HG03571 (cell line): ENCODE measurements at regions not wholly inside any gene's neighbourhood (a gene's known extent, or its start where the extent isn't known, plus 50 kb on each side); places are given as distances from the start of the nearest gene placed in this dataset.
"Not testable (repeated sequence)": the region's sequence is repeated elsewhere in the genome, so short reads cannot be mapped to it uniquely, and the experiment has no call there.

Experiments used
- ATAC-seq: cut with Tn5 transposase; IDR thresholded peaks from one replicate; pipeline ENCODE4 v1.9.1; 2021; ENCODE audit not compliant: unreplicated experiment

DNA sequence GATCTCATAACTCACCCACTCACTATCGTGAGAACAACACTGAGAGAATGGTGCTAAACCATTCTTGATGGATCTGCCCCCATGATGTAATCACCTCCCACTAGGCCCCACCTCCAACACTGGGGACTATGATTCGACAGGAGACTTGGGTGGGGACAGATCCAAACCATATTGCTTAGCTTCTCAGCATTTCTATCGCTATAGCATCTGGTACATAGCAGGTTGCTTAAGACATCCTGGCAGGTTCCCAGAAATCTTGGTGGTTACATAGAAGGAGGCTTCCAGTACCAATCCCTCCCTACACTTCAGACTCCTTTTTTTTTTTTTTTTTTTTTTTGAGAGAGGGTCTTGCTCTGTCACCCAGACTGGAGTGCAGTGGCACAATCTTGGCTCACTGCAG is 487.8 kb downstream of the EDEM1 start:
- ATAC-seq: no peak

- no peak for ATAC-seq
These were observed 490.0 kb downstream of the EDEM1 start for GRCh38 chr3:5677555-5677954.

GRCh38 chr3:5678248-5678647 is 490.7 kb downstream of the EDEM1 start:
- ATAC-seq: no peak

- ATAC-seq: no peak
These were observed 491.3 kb downstream of the EDEM1 start for GRCh38 chr3:5678844-5679243.

DNA sequence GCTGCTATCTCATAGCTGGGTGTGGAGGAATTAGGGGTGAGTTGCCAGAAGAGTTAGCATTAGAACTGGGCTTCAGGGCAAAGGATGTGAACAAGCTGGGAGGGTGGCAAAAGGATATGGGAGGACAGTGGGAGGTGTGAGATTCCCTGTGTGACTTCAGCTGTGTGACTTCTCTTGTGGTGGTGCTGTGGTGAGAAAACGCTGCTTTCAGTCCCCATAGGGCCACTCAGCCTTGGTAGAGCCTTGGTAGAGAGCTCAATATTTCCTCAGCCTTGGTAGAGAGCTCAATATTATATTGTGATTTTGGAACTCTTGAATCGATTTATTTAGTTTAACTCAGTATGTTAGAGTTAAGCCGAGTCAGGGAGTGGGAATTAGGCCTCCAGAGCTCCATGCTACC is 499.7 kb downstream of the EDEM1 start:
- ATAC-seq: no peak

DNA sequence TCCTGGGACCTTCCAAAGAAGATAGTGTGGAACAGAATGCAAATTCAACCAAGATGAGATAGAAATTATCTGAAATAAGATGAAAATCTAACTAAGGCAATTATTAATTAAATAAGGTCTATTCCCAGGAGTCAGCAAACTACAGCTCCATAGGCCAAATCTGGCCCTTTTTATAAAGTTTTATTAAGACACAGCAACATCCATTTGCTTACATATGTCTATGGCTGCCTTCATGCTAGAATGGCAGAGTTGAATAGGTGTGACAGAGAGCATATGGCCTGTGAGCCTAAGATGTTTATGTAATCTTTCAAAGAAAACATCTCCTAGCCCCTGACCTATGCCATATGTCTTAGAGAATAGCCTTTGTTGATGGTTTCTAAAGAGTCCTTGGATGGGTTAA is 503.0 kb downstream of the EDEM1 start:
- ATAC-seq: no peak

GRCh38 chr3:5690904-5691532 is 503.5 kb downstream of the EDEM1 start:
- no peak for ATAC-seq

DNA sequence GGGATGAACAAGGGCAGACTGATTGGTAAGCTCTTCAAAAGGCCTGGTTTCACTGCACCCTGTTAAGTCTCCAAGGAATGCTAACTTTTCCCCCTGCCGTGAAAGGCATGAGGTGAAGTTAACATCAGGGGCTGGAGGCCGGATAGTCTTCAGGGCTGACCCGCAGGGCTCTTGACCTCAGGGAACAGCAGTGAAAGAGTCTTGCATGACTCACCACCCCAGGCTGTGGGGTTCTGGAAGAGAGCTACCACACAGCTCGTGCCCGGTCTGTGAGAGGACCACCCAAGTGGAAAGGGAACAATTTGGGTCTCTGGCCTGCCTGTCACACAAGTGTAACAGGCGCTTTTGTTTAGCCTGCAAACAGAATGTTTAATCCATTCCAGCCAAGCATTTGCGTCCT is 504.9 kb downstream of the EDEM1 start:
- no peak for ATAC-seq

DNA sequence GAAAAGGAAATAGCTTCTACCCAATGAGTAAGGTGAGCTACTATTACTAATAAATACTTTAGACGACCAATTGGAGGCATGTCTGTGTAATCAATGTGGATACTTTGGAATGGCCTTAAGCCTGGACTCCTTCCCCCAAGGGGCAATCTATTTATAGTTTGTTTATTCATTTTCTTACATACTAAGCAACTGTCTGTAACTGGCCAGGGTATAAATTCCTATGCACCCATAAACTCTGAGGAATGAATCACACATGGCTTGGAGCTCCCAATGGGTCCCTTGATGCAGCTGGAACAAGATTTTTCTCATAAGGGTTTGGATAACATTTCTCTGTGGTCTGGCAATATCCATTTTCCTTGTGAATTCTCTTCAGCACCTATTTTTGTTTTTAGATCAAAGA is 506.8 kb downstream of the EDEM1 start:
- no peak for ATAC-seq

- no peak for ATAC-seq
These were observed 511.3 kb downstream of the EDEM1 start for GRCh38 chr3:5698851-5699250.

- no peak for ATAC-seq
These were observed 511.8 kb downstream of the EDEM1 start for GRCh38 chr3:5699313-5699712.

- no peak for ATAC-seq
These were observed 512.3 kb downstream of the EDEM1 start for GRCh38 chr3:5699811-5700210.

- not testable (repeated sequence) for ATAC-seq
These were observed 513.5 kb downstream of the EDEM1 start for GRCh38 chr3:5701005-5701404.

DNA sequence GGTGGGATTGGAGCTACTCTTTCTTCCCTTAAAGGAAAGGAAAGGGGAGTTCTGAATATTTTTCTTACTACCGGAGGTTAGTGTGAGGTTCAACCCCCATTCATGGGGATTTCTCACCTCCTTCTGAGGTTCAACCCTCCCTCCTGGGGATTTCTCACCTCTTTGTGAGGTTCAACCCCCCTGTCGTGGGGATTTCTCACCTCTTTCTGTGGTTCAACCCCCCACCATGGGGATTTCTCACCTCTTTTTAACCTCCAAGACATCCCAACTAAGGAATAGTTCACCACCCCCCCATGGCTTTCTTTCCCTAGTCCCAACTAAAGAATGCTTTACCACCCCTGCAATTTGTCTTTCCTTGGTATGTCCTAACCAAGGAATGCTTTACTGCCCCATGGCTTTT is 520.3 kb downstream of the EDEM1 start:
- ATAC-seq: no peak

DNA sequence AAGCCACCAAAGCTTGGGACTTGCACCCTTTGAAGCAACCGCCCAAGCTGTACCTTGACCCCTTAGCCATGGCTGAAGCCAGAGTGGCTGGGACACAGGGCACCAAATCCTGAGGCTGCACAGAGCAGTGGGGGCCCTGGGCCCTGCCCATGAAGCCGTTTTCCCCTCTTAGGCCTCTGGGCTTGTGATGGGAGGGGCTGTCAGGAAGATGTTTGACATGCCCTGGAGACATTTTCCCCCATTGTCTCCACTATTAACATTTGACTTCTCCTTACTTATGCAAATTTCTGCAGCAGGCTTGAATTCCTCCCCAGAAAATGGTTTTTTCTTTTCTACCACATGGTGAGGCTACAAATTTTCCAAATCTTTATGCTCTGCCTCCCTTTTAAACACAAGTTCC is 522.2 kb downstream of the EDEM1 start:
- no peak for ATAC-seq

DNA sequence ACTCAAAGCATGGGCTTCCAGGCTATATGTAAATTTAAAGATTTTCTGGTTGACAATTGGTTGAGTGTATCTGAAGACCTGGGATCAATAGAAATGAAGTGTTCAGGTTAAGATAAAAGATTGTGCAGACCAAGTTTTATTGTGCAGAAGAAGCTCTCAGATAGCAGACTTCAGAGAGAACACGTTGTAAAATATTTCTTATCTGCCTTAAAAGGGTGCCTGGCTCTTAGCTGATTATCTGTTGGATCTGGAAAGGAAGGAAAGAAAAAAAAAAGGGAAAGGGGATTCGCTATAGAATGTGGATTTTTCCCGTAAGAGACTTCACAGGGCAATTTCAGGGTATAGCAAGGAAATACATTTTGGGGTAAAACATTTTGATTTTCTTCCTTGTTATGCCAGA is 523.2 kb downstream of the EDEM1 start:
- no peak for ATAC-seq

- no peak for ATAC-seq
These were observed 529.7 kb downstream of the EDEM1 start for GRCh38 chr3:5717254-5717653.

- ATAC-seq: not testable (repeated sequence)
These were observed 532.2 kb downstream of the EDEM1 start for GRCh38 chr3:5719668-5720067.

- no peak for ATAC-seq
These were observed 538.3 kb downstream of the EDEM1 start for GRCh38 chr3:5725801-5726200.

DNA sequence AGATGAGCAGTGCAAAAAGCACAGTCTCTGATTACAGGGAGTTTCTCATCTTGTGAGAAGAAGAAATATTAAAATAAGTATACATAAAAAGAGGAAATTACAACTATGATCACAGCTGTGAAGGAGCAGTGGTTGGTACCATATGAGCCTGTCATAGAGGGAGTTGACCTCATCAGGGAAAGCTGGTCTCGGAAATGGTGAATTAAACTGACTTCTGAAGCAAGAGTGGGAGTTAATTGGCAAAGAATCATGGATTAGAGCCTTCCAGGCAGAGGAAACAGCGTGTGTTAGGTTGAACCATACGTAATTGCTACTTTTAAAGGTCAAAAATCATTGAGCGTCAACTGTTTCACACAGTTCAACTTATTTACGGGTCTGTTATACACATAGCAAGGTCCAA is 539.1 kb downstream of the EDEM1 start:
- ATAC-seq: no peak

DNA sequence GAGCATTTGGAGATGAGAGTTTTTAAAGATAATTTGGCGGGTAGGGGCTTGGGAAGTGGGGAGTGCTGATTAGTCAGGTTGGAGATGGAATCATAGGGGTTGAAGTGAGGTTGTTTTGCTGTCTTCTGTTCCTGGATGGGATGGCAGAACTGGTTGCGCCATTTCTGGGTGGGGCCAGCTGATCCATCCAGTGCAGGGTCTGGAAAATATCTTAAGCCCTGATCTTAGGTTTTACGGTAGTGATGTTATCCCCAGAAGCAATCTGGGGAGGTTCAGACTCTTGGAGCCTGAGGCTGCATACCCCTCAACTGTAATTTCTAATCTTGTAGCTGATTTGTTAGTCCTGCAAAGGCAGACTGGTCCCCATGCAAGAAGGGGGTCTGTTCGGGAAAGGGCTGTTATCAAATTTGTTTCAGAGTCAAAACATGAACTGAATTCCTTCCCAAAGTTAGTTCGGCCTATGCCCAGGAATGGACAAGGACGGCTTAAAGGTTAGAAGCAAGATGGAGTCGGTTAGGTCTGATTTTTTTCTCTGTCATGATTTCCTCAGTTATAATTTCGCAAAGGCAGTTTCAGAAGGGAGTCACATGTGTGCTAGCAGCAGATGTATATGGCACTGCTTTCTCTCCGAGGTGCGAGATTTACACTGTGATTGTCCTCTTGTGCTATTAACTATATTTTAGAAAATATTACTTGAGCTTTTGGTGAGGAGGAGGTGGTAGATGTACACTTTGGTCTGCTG is 540.4 kb downstream of the EDEM1 start:
- ATAC-seq: no peak

GRCh38 chr3:5729852-5730251 is 542.3 kb downstream of the EDEM1 start:
- ATAC-seq: no peak

GRCh38 chr3:5731100-5731499 is 543.6 kb downstream of the EDEM1 start:
- no peak for ATAC-seq
